H9 (cell line): ENCODE measurements at regions not wholly inside any gene's neighbourhood (a gene's known extent, or its start where the extent isn't known, plus 50 kb on each side); places are given as distances from the start of the nearest gene placed in this dataset.

ENCODE experiments used
- DNase-seq: peaks from one replicate; pipeline ENCODE4 v3.0.0-alpha.2; 2017
- H2AFZ ChIP-seq: one replicate; pipeline ENCODE4 v1.6.1; 2013; ENCODE audit warnings: mild to moderate bottlenecking, low read length, control low read depth, moderate library complexity
- H2AK5ac ChIP-seq: 2 replicates; pipeline ENCODE4 v1.6.1; 2013; ENCODE audit warnings: low read length, control low read depth, mixed read lengths; ENCODE audit not compliant: insufficient read length
- H2BK120ac ChIP-seq: one replicate; pipeline ENCODE4 v1.6.1; 2013; ENCODE audit warnings: low read depth, mild to moderate bottlenecking, low read length, control low read depth, inconsistent platforms; ENCODE audit not compliant: poor library complexity, severe bottlenecking
- H2BK12ac ChIP-seq: 2 replicates; pipeline ENCODE4 v1.6.1; 2013; ENCODE audit warnings: low read length, control low read depth, mixed read lengths, low read depth; ENCODE audit not compliant: insufficient read length
- H2BK15ac ChIP-seq: 2 replicates; pipeline ENCODE4 v1.6.1; 2013; ENCODE audit warnings: low read depth, low read length, control low read depth
- H2BK20ac ChIP-seq: one replicate; pipeline ENCODE4 v1.6.1; 2013; ENCODE audit warnings: low read depth, mild to moderate bottlenecking, low read length, control low read depth, inconsistent platforms; ENCODE audit not compliant: poor library complexity, severe bottlenecking
- H2BK5ac ChIP-seq: 2 replicates; pipeline ENCODE4 v1.6.1; 2013; ENCODE audit warnings: low read length, control low read depth, mixed read lengths; ENCODE audit not compliant: insufficient read length
- H3K14ac ChIP-seq: 2 replicates; pipeline ENCODE4 v1.6.1; 2013; ENCODE audit warnings: low read length, control low read depth; ENCODE audit not compliant: insufficient read depth
- H3K18ac ChIP-seq: 2 replicates; pipeline ENCODE4 v1.6.1; 2013; ENCODE audit warnings: low read depth, mild to moderate bottlenecking, mixed read lengths, low read length, control low read depth; ENCODE audit not compliant: insufficient read length
- H3K23ac ChIP-seq: 2 replicates; pipeline ENCODE4 v1.6.1; 2013; ENCODE audit warnings: low read length, control low read depth, mixed read lengths, low read depth; ENCODE audit not compliant: insufficient read length
- H3K23me2 ChIP-seq: 2 replicates; pipeline ENCODE4 v1.6.1; 2013; ENCODE audit warnings: low read depth, mild to moderate bottlenecking, mixed read lengths, low read length, control low read depth; ENCODE audit not compliant: insufficient read length, poor library complexity, severe bottlenecking
- H3K27ac ChIP-seq: 2 replicates; pipeline ENCODE4 v1.5.1; 2013; ENCODE audit warnings: low read length, control low read depth, mixed read lengths, low read depth; ENCODE audit not compliant: insufficient read length
- H3K27me3 ChIP-seq: 2 replicates; pipeline ENCODE4 v1.6.1; 2013; ENCODE audit warnings: low read length, control low read depth, inconsistent platforms; ENCODE audit not compliant: insufficient read depth
- H3K4ac ChIP-seq: 2 replicates; pipeline ENCODE4 v1.6.1; 2013; ENCODE audit warnings: low read depth, mild to moderate bottlenecking, control low read depth, inconsistent platforms, low read length, moderate library complexity
- H3K4me1 ChIP-seq: 2 replicates; pipeline ENCODE4 v1.6.1; 2013; ENCODE audit warnings: low read length, control low read depth, inconsistent platforms; ENCODE audit not compliant: insufficient read depth
- H3K4me2 ChIP-seq: 2 replicates; pipeline ENCODE4 v1.6.1; 2013; ENCODE audit warnings: low read length, control low read depth, mixed read lengths; ENCODE audit not compliant: insufficient read length, insufficient read depth
- H3K56ac ChIP-seq: 2 replicates; pipeline ENCODE4 v1.6.1; 2013; ENCODE audit warnings: low read depth, mild to moderate bottlenecking, mixed read lengths, low read length, control low read depth; ENCODE audit not compliant: insufficient read length
- H3K79me1 ChIP-seq: 2 replicates; pipeline ENCODE4 v1.6.1; 2013; ENCODE audit warnings: low read depth, mild to moderate bottlenecking, moderate library complexity, low read length, control low read depth, inconsistent platforms; ENCODE audit not compliant: insufficient read depth, poor library complexity, severe bottlenecking
- H3K79me2 ChIP-seq: 2 replicates; pipeline ENCODE4 v1.6.1; 2013; ENCODE audit warnings: low read length, control low read depth, inconsistent platforms; ENCODE audit not compliant: insufficient read depth
- H3K9ac ChIP-seq: 2 replicates; pipeline ENCODE4 v1.6.1; 2013; ENCODE audit warnings: low read length, control low read depth, mixed read lengths; ENCODE audit not compliant: insufficient read length; ENCODE audit errors: extremely low read depth
- H3K9me3 ChIP-seq: one replicate; pipeline ENCODE4 v1.6.1; 2013; ENCODE audit warnings: low read depth, low read length, inconsistent platforms; ENCODE audit not compliant: control insufficient read depth
- H3T11ph ChIP-seq: one replicate; pipeline ENCODE4 v1.6.1; 2013; ENCODE audit warnings: mild to moderate bottlenecking, low read length, control low read depth, inconsistent platforms
- H4K20me1 ChIP-seq: one replicate; pipeline ENCODE4 v1.6.1; 2013; ENCODE audit not compliant: control insufficient read depth, insufficient read length, insufficient read depth
- H4K5ac ChIP-seq: 2 replicates; pipeline ENCODE4 v1.6.1; 2013; ENCODE audit warnings: low read depth, mild to moderate bottlenecking, mixed read lengths, low read length, control low read depth; ENCODE audit not compliant: insufficient read length
- H4K8ac ChIP-seq: replicated peaks from 2 replicates; pipeline ENCODE4 v1.6.1; 2013; ENCODE audit warnings: low read length, control low read depth, mixed read lengths, low read depth; ENCODE audit not compliant: insufficient read length
- H4K91ac ChIP-seq: 2 replicates; pipeline ENCODE4 v1.6.1; 2013; ENCODE audit warnings: low read depth, mild to moderate bottlenecking, moderate library complexity, mixed read lengths, low read length, control low read depth; ENCODE audit not compliant: insufficient read length
- H3K27ac Mint-ChIP-seq, 3 experiments: 2 replicates in 2 of 3; 3 replicates in 1 of 3; pipeline ENCODE4 v1.8.0; 2020 to 2021; ENCODE audit warnings: mixed read lengths in 3 of 3, mild to moderate bottlenecking in 1 of 3, moderate library complexity in 1 of 3
- H3K27me3 Mint-ChIP-seq: 2 replicates; pipeline ENCODE4 v1.8.0; 2021; ENCODE audit warnings: low read depth, mild to moderate bottlenecking, moderate library complexity, mixed read lengths
- H3K36me3 Mint-ChIP-seq, 3 experiments: 2 replicates in 2 of 3; 3 replicates in 1 of 3; pipeline ENCODE4 v1.8.0; 2020 to 2021; ENCODE audit warnings: low read depth in 3 of 3, mixed read lengths in 3 of 3; ENCODE audit not compliant: insufficient read depth in 1 of 3
- H3K4me1 Mint-ChIP-seq, 2 experiments: 2 replicates each; pipeline ENCODE4 v1.8.0; 2020; ENCODE audit warnings: mixed read lengths in 2 of 2
- H3K4me3 Mint-ChIP-seq, 2 experiments: 2 replicates in 1 of 2; 3 replicates in 1 of 2; pipeline ENCODE4 v1.8.0; 2020 to 2021; ENCODE audit warnings: mild to moderate bottlenecking in 2 of 2, mixed read lengths in 2 of 2, moderate library complexity in 1 of 2
- H3K9me3 Mint-ChIP-seq, 2 experiments: 2 replicates in 1 of 2; 3 replicates in 1 of 2; pipeline ENCODE4 v1.8.0; 2020; ENCODE audit warnings: mild to moderate bottlenecking in 2 of 2, mixed read lengths in 2 of 2, moderate library complexity in 1 of 2
- CTCF ChIP-seq: fragments of 200-600 bp; sonication (generic); conservative IDR thresholded peaks from 3 replicates; pipeline ENCODE4 v1.8.0; 2021; ENCODE audit warnings: antibody characterized with exemption, mild to moderate bottlenecking
- WGBS: extraction: QIAGEN DNeasy Blood & Tissue Kit; methylation state at CpG from one replicate; pipeline ENCODE4 v1.1.7; 2013; ENCODE audit warnings: missing lambda C conversion rate, low lambda C conversion rate, mixed read lengths; ENCODE audit not compliant: insufficient read length; ENCODE audit errors: extremely low coverage; 5-methylcytosine and 5-hydroxymethylcytosine counted together

GRCh38 chr17:71283486-71283885 is 837.3 kb upstream of the SOX9 start:
- Histone ChIP-seq H2BK12ac (no peak overlapping the region), H3K23ac (no peak overlapping the region), H3K4me1 (peaks cover 3% of the 10 kb centered on the region; the same call in 1 of the 2 replicates), H3K4me2 (no peak overlapping the region), H3K9me3 (no peaks in the 10 kb centered on the region), H4K8ac (no peak overlapping the region), H3T11ph (no peak overlapping the region), H4K20me1 (no peaks in the 10 kb centered on the region), H2AFZ (no peak overlapping the region), H2BK20ac (no peak overlapping the region), H2BK5ac (no peak overlapping the region), H2AK5ac (no peak overlapping the region), H3K18ac (no peak overlapping the region), H3K4ac (no peak overlapping the region), H2BK120ac (no peak overlapping the region), H3K79me2 (no peaks in the 10 kb centered on the region), H3K56ac (no peak overlapping the region), H3K23me2 (no peaks in the 10 kb centered on the region), H4K91ac (no peak overlapping the region), H2BK15ac (no peak overlapping the region), H4K5ac (no peak overlapping the region), H3K27ac (no peak overlapping the region), H3K79me1 (no peaks in the 10 kb centered on the region), H3K14ac (no peak overlapping the region), H3K9ac (no peak overlapping the region), H3K27me3 (peaks cover 12% of the 10 kb centered on the region; the same call in 1 of the 2 replicates)
- Mint-ChIP-seq H3K27ac (no peak overlapping the region), H3K9me3 (peaks cover 0 to 3% of the 10 kb centered on the region in 2 experiments; a peak in 2 of 5 replicates), H3K4me3 (no peak overlapping the region), H3K4me1 (peaks cover 13 to 15% of the 10 kb centered on the region in 2 experiments), H3K27me3 (peaks cover 76% of the 10 kb centered on the region), H3K36me3 (no peaks in the 10 kb centered on the region)
- WGBS = no CpG with 5 or more reads among the region's 4 CpGs
- no peak for DNase-seq
- TF ChIP-seq CTCF = no peak
